GM23248 (cell line): ENCODE measurements at regions not wholly inside any gene's neighbourhood (a gene's known extent, or its start where the extent isn't known, plus 50 kb on each side); places are given as distances from the start of the nearest gene placed in this dataset.
"Not testable (repeated sequence)": the region's sequence is repeated elsewhere in the genome, so short reads cannot be mapped to it uniquely, and the experiment has no call there.

ENCODE experiments used
- DNase-seq: peaks from one replicate; pipeline ENCODE4 v3.0.0-alpha.2; 2015
- H2AFZ ChIP-seq: fragments of 200-600 bp; sonication (generic); 2 replicates; pipeline ENCODE4 v1.6.1; 2016; ENCODE audit warnings: antibody characterized with exemption
- H3F3A ChIP-seq: fragments of 200-600 bp; sonication (generic); 2 replicates; pipeline ENCODE4 v1.6.1; 2016; ENCODE audit warnings: mild to moderate bottlenecking, antibody characterized with exemption, mixed run types; ENCODE audit not compliant: insufficient read depth
- H3K27ac ChIP-seq: fragments of 200-600 bp; sonication (generic); 2 replicates; pipeline ENCODE4 v1.5.1; 2016; ENCODE audit warnings: mild to moderate bottlenecking
- H3K27me3 ChIP-seq: fragments of 200-600 bp; sonication (generic); replicated peaks from 2 replicates; pipeline ENCODE4 v1.6.1; 2016; ENCODE audit warnings: mild to moderate bottlenecking; ENCODE audit not compliant: insufficient read depth
- H3K36me3 ChIP-seq: fragments of 200-600 bp; sonication (generic); 2 replicates; pipeline ENCODE4 v1.6.1; 2016; ENCODE audit warnings: low read depth, mild to moderate bottlenecking
- H3K4me1 ChIP-seq: fragments of 200-600 bp; sonication (generic); 2 replicates; pipeline ENCODE4 v1.6.1; 2016; ENCODE audit warnings: mild to moderate bottlenecking; ENCODE audit not compliant: insufficient read depth
- H3K4me2 ChIP-seq: fragments of 200-600 bp; sonication (generic); one replicate; pipeline ENCODE4 v1.6.1; 2016; ENCODE audit warnings: mild to moderate bottlenecking; ENCODE audit not compliant: unreplicated experiment
- H3K4me3 ChIP-seq: fragments of 200-600 bp; sonication (generic); 2 replicates; pipeline ENCODE4 v1.5.1; 2016; ENCODE audit warnings: mild to moderate bottlenecking
- H3K79me2 ChIP-seq: fragments of 200-600 bp; sonication (generic); 2 replicates; pipeline ENCODE4 v1.6.1; 2016; ENCODE audit warnings: mild to moderate bottlenecking; ENCODE audit not compliant: insufficient read depth
- H3K9ac ChIP-seq: fragments of 200-600 bp; sonication (generic); 2 replicates; pipeline ENCODE4 v1.6.1; 2016; ENCODE audit warnings: mild to moderate bottlenecking
- H3K9me2 ChIP-seq: fragments of 200-600 bp; sonication (generic); 2 replicates; pipeline ENCODE4 v1.6.1; 2016; ENCODE audit warnings: mixed run types, mild to moderate bottlenecking, moderate library complexity; ENCODE audit not compliant: insufficient read depth
- H3K9me3 ChIP-seq: fragments of 200-600 bp; sonication (generic); one replicate; pipeline ENCODE4 v1.6.1; 2017; ENCODE audit warnings: low read depth
- H4K20me1 ChIP-seq: fragments of 200-600 bp; sonication (generic); 2 replicates; pipeline ENCODE4 v1.6.0; 2016; ENCODE audit not compliant: insufficient read depth
- EZH2 ChIP-seq: fragments of 200-600 bp; sonication (generic); IDR thresholded peaks from 2 replicates; pipeline ENCODE4 v1.6.1; 2018; ENCODE audit warnings: antibody characterized with exemption, mild to moderate bottlenecking; ENCODE audit not compliant: insufficient read depth, poor library complexity, severe bottlenecking
- EZH2phosphoT487 ChIP-seq: fragments of 200-600 bp; sonication (generic); IDR thresholded peaks from 2 replicates; pipeline ENCODE4 v1.6.1; 2018; ENCODE audit warnings: antibody characterized with exemption, moderate library complexity, mild to moderate bottlenecking, low read depth; ENCODE audit not compliant: insufficient read depth
- WGBS, 2 experiments: methylation state at CpG; one replicate each; pipeline ENCODE4 v1.1.6; 2015 to 2017; ENCODE audit warnings: low lambda C conversion rate in 2 of 2, low coverage in 1 of 2; ENCODE audit errors: missing lambda C conversion rate in 2 of 2; 5-methylcytosine and 5-hydroxymethylcytosine counted together
- in situ Hi-C: fragments of 300-500 bp; cut with MboI; formaldehyde crosslinking; loops from 2 replicates; pipeline ENCODE4 v1.15.0; 2020

GRCh38 chr3:110684466-110684865 is 387.1 kb upstream of the NECTIN3 start:
- H2AFZ ChIP-seq = no peak overlapping the region
- no peaks in the 10 kb centered on the region for H3F3A ChIP-seq
- H3K4me2 ChIP-seq = no peak overlapping the region
- TF ChIP-seq EZH2 = no peak
- no peak for TF ChIP-seq EZH2phosphoT487
- H3K4me3 ChIP-seq = no peak overlapping the region
- no peak for DNase-seq
- whole genome bisulfite sequencing, 2 experiments = 72 to 76% methylated on average over 4 of the region's 4 CpGs
- H3K79me2 ChIP-seq = no peaks in the 10 kb centered on the region
- no peaks in the 10 kb centered on the region for H4K20me1 ChIP-seq
- H3K27me3 ChIP-seq = no peaks in the 10 kb centered on the region
- H3K36me3 ChIP-seq = no peaks in the 10 kb centered on the region
- in situ Hi-C loops = no loop called here
- H3K9me3 ChIP-seq = no peaks in the 10 kb centered on the region
- no peak overlapping the region for H3K9ac ChIP-seq
- H3K27ac ChIP-seq = no peak overlapping the region
- no peaks in the 10 kb centered on the region for H3K4me1 ChIP-seq
- H3K9me2 ChIP-seq = no peaks in the 10 kb centered on the region

GRCh38 chr3:110685630-110686029 is 386.0 kb upstream of the NECTIN3 start:
- H3K9ac ChIP-seq = no peak overlapping the region
- no peaks in the 10 kb centered on the region for H3K79me2 ChIP-seq
- no peak overlapping the region for H2AFZ ChIP-seq
- H3K9me2 ChIP-seq = no peaks in the 10 kb centered on the region
- no peak for DNase-seq
- no peaks in the 10 kb centered on the region for H3K9me3 ChIP-seq
- no peak overlapping the region for H3K27ac ChIP-seq
- H3F3A ChIP-seq = no peaks in the 10 kb centered on the region
- no peaks in the 10 kb centered on the region for H3K36me3 ChIP-seq
- H3K4me2 ChIP-seq = no peak overlapping the region
- 89% methylated on average over 4 of the region's 4 CpGs for WGBS, 2 experiments
- no peaks in the 10 kb centered on the region for H3K4me1 ChIP-seq
- in situ Hi-C loops = no loop called here
- no peaks in the 10 kb centered on the region for H3K27me3 ChIP-seq
- H4K20me1 ChIP-seq = no peaks in the 10 kb centered on the region
- TF ChIP-seq EZH2 = no peak
- no peak for TF ChIP-seq EZH2phosphoT487
- no peak overlapping the region for H3K4me3 ChIP-seq

GRCh38 chr3:110686701-110687100 is 384.9 kb upstream of the NECTIN3 start:
- Histone ChIP-seq H2AFZ (no peak overlapping the region), H3K4me1 (no peaks in the 10 kb centered on the region), H3K9me2 (no peaks in the 10 kb centered on the region), H3K27me3 (no peaks in the 10 kb centered on the region), H3K27ac (no peak overlapping the region), H3K4me3 (no peak overlapping the region), H3K79me2 (no peaks in the 10 kb centered on the region), H3K4me2 (no peak overlapping the region), H3K36me3 (no peaks in the 10 kb centered on the region), H4K20me1 (no peaks in the 10 kb centered on the region), H3K9me3 (no peaks in the 10 kb centered on the region), H3K9ac (no peak overlapping the region), H3F3A (no peaks in the 10 kb centered on the region)
- DNase-seq = no peak
- WGBS, 2 experiments = 92 to 95% methylated on average over 3 of the region's 3 CpGs
- TF ChIP-seq EZH2 = no peak
- in situ Hi-C loops = no loop called here

GRCh38 chr3:110687138-110687537 is 384.5 kb upstream of the NECTIN3 start:
- no peak overlapping the region for H2AFZ ChIP-seq
- TF ChIP-seq EZH2 (no peak), EZH2phosphoT487 (no peak)
- no peak for DNase-seq
- no peaks in the 10 kb centered on the region for H3F3A ChIP-seq
- H3K79me2 ChIP-seq = no peaks in the 10 kb centered on the region
- no peaks in the 10 kb centered on the region for H3K9me3 ChIP-seq
- no peak overlapping the region for H3K9ac ChIP-seq
- H3K4me3 ChIP-seq = no peak overlapping the region
- H3K27me3 ChIP-seq = no peaks in the 10 kb centered on the region
- H3K36me3 ChIP-seq = no peaks in the 10 kb centered on the region
- H3K4me1 ChIP-seq = no peaks in the 10 kb centered on the region
- no peaks in the 10 kb centered on the region for H3K9me2 ChIP-seq
- no peaks in the 10 kb centered on the region for H4K20me1 ChIP-seq
- H3K4me2 ChIP-seq = no peak overlapping the region
- in situ Hi-C loops = no loop called here
- no peak overlapping the region for H3K27ac ChIP-seq

GRCh38 chr3:110697961-110698360 is 373.7 kb upstream of the NECTIN3 start:
- H3K27me3 ChIP-seq = no peaks in the 10 kb centered on the region
- TF ChIP-seq EZH2phosphoT487 (no peak), EZH2 (no peak)
- H3K9me3 ChIP-seq = no peaks in the 10 kb centered on the region
- in situ Hi-C loops = no loop called here
- H3K79me2 ChIP-seq = no peaks in the 10 kb centered on the region
- no peak overlapping the region for H3K4me2 ChIP-seq
- no peak overlapping the region for H3K9ac ChIP-seq
- peak; percentile 47 for DNase-seq
- no peak overlapping the region for H3K4me3 ChIP-seq
- H4K20me1 ChIP-seq = no peaks in the 10 kb centered on the region
- no peaks in the 10 kb centered on the region for H3F3A ChIP-seq
- H3K9me2 ChIP-seq = no peaks in the 10 kb centered on the region
- 21 to 41% methylated on average over 3 to 4 of the region's 4 CpGs for WGBS, 2 experiments
- H3K4me1 ChIP-seq = no peaks in the 10 kb centered on the region
- H2AFZ ChIP-seq = peak overlapping the region; percentile 49
- no peaks in the 10 kb centered on the region for H3K36me3 ChIP-seq
- no peak overlapping the region for H3K27ac ChIP-seq

- H3K27me3 ChIP-seq, H3K4me3 ChIP-seq, H2AFZ ChIP-seq, H3K27ac ChIP-seq, in situ Hi-C loops, H3K36me3 ChIP-seq, H3K9me2 ChIP-seq, H4K20me1 ChIP-seq, H3K9ac ChIP-seq, H3K79me2 ChIP-seq, H3F3A ChIP-seq, H3K4me2 ChIP-seq, DNase-seq, H3K9me3 ChIP-seq, H3K4me1 ChIP-seq: not testable (repeated sequence)
Measured at GRCh38 chr3:110704332-110704731, 367.3 kb upstream of the NECTIN3 start.
